Smooth muscle cell (in vitro differentiated cells): ENCODE measurements at regions not wholly inside any gene's neighbourhood (a gene's known extent, or its start where the extent isn't known, plus 50 kb on each side); places are given as distances from the start of the nearest gene placed in this dataset.

Source experiments
- DNase-seq: peaks from one replicate; lab custom pipeline; 2025; ENCODE audit not compliant: unreplicated experiment; lab: John Stamatoyannopoulos, UW
- H2AFZ ChIP-seq: fragments of 200-600 bp; sonication (generic); 2 replicates; pipeline ENCODE4 v1.6.0; 2016; ENCODE audit warnings: antibody characterized with exemption, low read depth, mild to moderate bottlenecking
- H3F3A ChIP-seq: fragments of 200-600 bp; sonication (generic); 2 replicates; pipeline ENCODE4 v1.6.0; 2017; ENCODE audit warnings: antibody characterized with exemption, low read depth
- H3K27ac ChIP-seq: fragments of 200-600 bp; sonication (generic); 2 replicates; pipeline ENCODE4 v1.5.1; 2016; ENCODE audit warnings: low read depth, mild to moderate bottlenecking
- H3K27me3 ChIP-seq: fragments of 200-600 bp; sonication (generic); 2 replicates; pipeline ENCODE4 v1.6.1; 2016; ENCODE audit warnings: low read depth, mild to moderate bottlenecking
- H3K36me3 ChIP-seq: fragments of 200-600 bp; sonication (generic); 2 replicates; pipeline ENCODE4 v1.5.1; 2016; ENCODE audit warnings: low read depth
- H3K4me1 ChIP-seq: fragments of 200-600 bp; sonication (generic); 2 replicates; pipeline ENCODE4 v1.5.1; 2016; ENCODE audit warnings: low read depth
- H3K4me2 ChIP-seq: fragments of 200-600 bp; sonication (generic); 2 replicates; pipeline ENCODE4 v1.6.0; 2016; ENCODE audit warnings: mild to moderate bottlenecking
- H3K4me3 ChIP-seq: fragments of 200-600 bp; sonication (generic); 2 replicates; pipeline ENCODE4 v1.5.1; 2016; ENCODE audit warnings: mild to moderate bottlenecking
- H3K79me2 ChIP-seq: fragments of 200-600 bp; sonication (generic); 2 replicates; pipeline ENCODE4 v1.6.0; 2016; ENCODE audit warnings: low read depth, mild to moderate bottlenecking
- H3K9ac ChIP-seq: fragments of 200-600 bp; sonication (generic); 2 replicates; pipeline ENCODE4 v1.6.0; 2016; ENCODE audit warnings: low read depth
- H3K9me3 ChIP-seq: fragments of 200-600 bp; sonication (generic); replicated peaks from 2 replicates; pipeline ENCODE4 v1.5.1; 2016; ENCODE audit warnings: low read depth
- H4K20me1 ChIP-seq: fragments of 200-600 bp; sonication (generic); 2 replicates; pipeline ENCODE4 v1.6.0; 2016; ENCODE audit warnings: low read depth
- WGBS: methylation state at CpG from one replicate; pipeline ENCODE4 v1.1.7; 2016; ENCODE audit warnings: low lambda C conversion rate; 5-methylcytosine and 5-hydroxymethylcytosine counted together
- TF ChIP-seq, protein P1 (sequence below): fragments of 200-600 bp; sonication (generic); IDR thresholded peaks from 2 replicates; pipeline ENCODE4 v1.5.1; 2017; ENCODE audit warnings: borderline replicate concordance, mild to moderate bottlenecking, antibody characterized with exemption; ENCODE audit not compliant: insufficient read depth, poor library complexity, severe bottlenecking

DNA sequence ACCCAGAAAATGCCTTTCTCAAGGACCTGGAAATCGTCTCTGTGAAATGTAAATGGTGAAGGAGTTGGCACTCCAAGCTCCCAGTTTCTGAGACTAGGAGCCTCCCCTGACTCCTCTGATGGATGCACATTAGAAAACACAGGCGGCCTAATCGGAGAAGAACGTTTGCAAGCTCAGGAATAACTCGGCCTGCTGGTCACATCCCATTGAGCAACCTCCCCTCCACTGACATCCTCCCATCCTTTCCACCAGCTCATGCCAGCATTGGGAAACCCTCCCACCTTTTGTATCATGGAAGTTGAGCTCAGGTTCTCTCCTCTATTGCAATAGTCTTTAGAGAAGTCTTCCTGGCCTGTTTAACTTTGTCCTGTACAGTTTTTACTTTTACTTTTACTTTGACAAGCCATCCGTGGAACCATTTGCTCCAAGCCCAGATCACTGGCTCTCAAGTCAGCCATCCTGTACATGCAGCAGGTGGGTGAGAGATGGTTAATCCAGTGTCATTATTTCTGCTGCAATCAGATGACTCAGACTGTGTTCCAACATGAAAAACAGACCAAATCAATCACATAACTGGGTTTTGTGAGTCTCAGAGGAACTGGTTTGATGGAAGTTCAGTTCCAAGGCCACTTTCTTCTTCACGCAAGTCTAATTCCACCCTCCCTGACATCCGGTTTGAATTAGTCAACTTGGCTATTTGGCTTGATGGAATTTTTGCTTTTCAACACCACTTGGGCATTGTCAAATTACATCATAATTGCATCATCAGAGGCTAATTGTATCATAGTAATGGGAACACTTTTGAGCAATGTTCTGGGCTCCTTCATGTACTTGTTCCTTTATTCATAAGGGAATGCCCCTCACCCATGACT, 619.4 kb upstream of the CDH4 start:
- no peaks in the 10 kb centered on the region for H3K79me2 ChIP-seq
- no peak overlapping the region for H3K27ac ChIP-seq
- no peak overlapping the region for H3K4me2 ChIP-seq
- no peak overlapping the region for H3K4me3 ChIP-seq
- WGBS, result 89% methylated on average over 8 of the region's 8 CpGs
- no peak overlapping the region for H2AFZ ChIP-seq
- no peak overlapping the region for H3K9ac ChIP-seq
- H3K9me3 ChIP-seq, result no peaks in the 10 kb centered on the region
- H4K20me1 ChIP-seq, result no peaks in the 10 kb centered on the region
- no peak for DNase-seq
- no peaks in the 10 kb centered on the region for H3F3A ChIP-seq
- TF ChIP-seq, protein P1, sequence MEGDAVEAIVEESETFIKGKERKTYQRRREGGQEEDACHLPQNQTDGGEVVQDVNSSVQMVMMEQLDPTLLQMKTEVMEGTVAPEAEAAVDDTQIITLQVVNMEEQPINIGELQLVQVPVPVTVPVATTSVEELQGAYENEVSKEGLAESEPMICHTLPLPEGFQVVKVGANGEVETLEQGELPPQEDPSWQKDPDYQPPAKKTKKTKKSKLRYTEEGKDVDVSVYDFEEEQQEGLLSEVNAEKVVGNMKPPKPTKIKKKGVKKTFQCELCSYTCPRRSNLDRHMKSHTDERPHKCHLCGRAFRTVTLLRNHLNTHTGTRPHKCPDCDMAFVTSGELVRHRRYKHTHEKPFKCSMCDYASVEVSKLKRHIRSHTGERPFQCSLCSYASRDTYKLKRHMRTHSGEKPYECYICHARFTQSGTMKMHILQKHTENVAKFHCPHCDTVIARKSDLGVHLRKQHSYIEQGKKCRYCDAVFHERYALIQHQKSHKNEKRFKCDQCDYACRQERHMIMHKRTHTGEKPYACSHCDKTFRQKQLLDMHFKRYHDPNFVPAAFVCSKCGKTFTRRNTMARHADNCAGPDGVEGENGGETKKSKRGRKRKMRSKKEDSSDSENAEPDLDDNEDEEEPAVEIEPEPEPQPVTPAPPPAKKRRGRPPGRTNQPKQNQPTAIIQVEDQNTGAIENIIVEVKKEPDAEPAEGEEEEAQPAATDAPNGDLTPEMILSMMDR, result no peak
- no peaks in the 10 kb centered on the region for H3K27me3 ChIP-seq
- no peaks in the 10 kb centered on the region for H3K36me3 ChIP-seq
- H3K4me1 ChIP-seq, result no peaks in the 10 kb centered on the region

GRCh38 chr20:60634491-60635172, 617.4 kb upstream of the CDH4 start:
- Histone ChIP-seq H3K4me2 (no peak overlapping the region), H3K36me3 (no peaks in the 10 kb centered on the region), H3K27me3 (no peaks in the 10 kb centered on the region), H3K79me2 (no peaks in the 10 kb centered on the region), H3K9me3 (no peaks in the 10 kb centered on the region), H3F3A (no peaks in the 10 kb centered on the region), H3K9ac (no peak overlapping the region), H3K27ac (no peak overlapping the region), H4K20me1 (no peaks in the 10 kb centered on the region), H3K4me1 (no peaks in the 10 kb centered on the region), H3K4me3 (no peak overlapping the region), H2AFZ (no peak overlapping the region)
- TF ChIP-seq, protein P1, result no peak
- DNase-seq, result no peak
- WGBS, result 93% methylated on average over 19 of the region's 19 CpGs

DNA sequence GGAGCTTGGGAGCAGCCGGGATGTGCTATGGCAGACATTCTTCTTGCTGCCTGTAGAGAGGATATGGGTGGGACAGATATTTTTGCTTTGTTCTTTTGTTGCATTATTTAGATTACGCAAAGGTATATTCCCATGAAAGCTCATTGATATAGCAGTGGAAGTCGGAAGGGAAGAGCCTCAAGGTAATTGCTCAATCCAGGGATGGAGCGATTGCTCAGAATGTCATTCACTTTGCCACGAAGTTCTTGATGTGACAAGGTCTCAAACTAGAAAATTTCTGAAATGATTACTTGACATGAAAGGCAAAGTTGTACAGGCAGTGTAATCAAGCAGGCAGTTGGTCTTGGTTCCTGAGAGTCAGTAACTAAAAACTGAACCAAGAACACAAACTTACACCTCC, 615.6 kb upstream of the CDH4 start:
- 91% methylated on average over 5 of the region's 5 CpGs for WGBS
- Histone ChIP-seq H3K9me3 (no peaks in the 10 kb centered on the region), H3K4me3 (no peak overlapping the region), H3K27me3 (no peaks in the 10 kb centered on the region), H3F3A (no peaks in the 10 kb centered on the region), H4K20me1 (no peaks in the 10 kb centered on the region), H3K9ac (no peak overlapping the region), H3K79me2 (no peaks in the 10 kb centered on the region), H3K27ac (no peak overlapping the region), H2AFZ (no peak overlapping the region), H3K4me2 (no peak overlapping the region), H3K4me1 (no peaks in the 10 kb centered on the region), H3K36me3 (no peaks in the 10 kb centered on the region)
- TF ChIP-seq, protein P1, result no peak
- no peak for DNase-seq
